ENCODE measurements at regions not wholly inside any gene's neighbourhood (a gene's known extent, or its start where the extent isn't known, plus 50 kb on each side); places are given as distances from the start of the nearest gene placed in this dataset.

GRCh38 chr4:151584101-151584500 lies 175.1 kb downstream of the FHIP1A start:
- TF ChIP-seq POLR2AphosphoS5 (IDR thresholded peaks at IDR 0.05; ENCODE audit: insufficient read depth in 1 of 2, low read depth in 1 of 2) (no peak), CTCF (IDR thresholded peaks at IDR 0.05) (no peak)
